ENCODE measurements at regions not wholly inside any gene's neighbourhood (a gene's known extent, or its start where the extent isn't known, plus 50 kb on each side); places are given as distances from the start of the nearest gene placed in this dataset.

DNA sequence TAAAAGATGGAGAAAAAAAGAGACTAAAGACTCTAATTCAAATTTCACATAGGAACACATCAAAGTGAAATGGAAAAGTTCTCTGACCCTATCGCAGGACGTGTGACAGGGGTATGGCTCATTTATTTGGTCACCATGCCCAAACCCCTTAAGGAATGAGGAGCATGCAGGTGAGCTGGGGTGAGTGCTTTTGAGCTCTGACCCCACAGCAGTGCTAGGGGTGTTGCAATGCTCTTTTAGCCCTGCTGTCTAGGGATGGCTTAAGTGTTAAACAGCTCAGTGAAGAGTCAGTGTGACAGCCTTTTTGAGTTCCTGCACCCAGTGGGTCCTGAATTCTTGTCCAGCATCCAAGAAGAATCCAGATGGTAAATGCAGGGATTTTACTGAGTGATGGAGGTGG lies 143.0 kb upstream of the ANKRD55 start:
- Histone ChIP-seq H3K79me2 (ENCODE audit: control insufficient read depth, insufficient read depth, low read length) (no peaks in the 10 kb centered on the region), H2AFZ (ENCODE audit: low read depth, low read length) (no peak overlapping the region), H3K27ac (ENCODE audit: extremely low read depth, low read depth, low read length) (no peak overlapping the region), H3K4me1 (replicated peaks in 1 of 2; ENCODE audit: control insufficient read depth in 2 of 2, insufficient read depth in 2 of 2, low read length in 2 of 2) (no peaks in the 10 kb centered on the region), H3K27me3 (ENCODE audit: control insufficient read depth in 2 of 2, insufficient read depth in 2 of 2, low read length in 2 of 2) (no peaks in the 10 kb centered on the region), H3K4me3 (no peak overlapping the region), H3K9me1 (ENCODE audit: control insufficient read depth, insufficient read depth, low read length) (no peaks in the 10 kb centered on the region), H3K9ac (ENCODE audit: insufficient read depth in 1 of 2, low read depth in 2 of 2, low read length in 2 of 2) (no peak overlapping the region), H3K4me2 (ENCODE audit: insufficient read depth, low read length) (no peak overlapping the region), H3K36me3 (ENCODE audit: control insufficient read depth, insufficient read depth, low read length) (no peaks in the 10 kb centered on the region), H4K20me1 (replicated peaks; ENCODE audit: control insufficient read depth, insufficient read depth, low read length) (no peaks in the 10 kb centered on the region), H3K9me3 (replicated peaks; ENCODE audit: control insufficient read depth, insufficient read depth, low read depth, low read length) (no peaks in the 10 kb centered on the region)
- no TSS peak for BruUV-seq (replicated peaks)
- intact Hi-C loops (cut with micrococcal nuclease): no loop called here
- ChIA-PET CTCF (ENCODE audit: low intra/inter-chr PET ratio) (no interaction called here), POLR2A (no interaction called here)
- in situ Hi-C loops (cut with MboI): no loop called here
- ATAC-seq (no peak), FAIRE-seq (no peak), DNase-seq (ENCODE audit: extremely low read depth in 1 of 4, low spot score in 3 of 4) (no peak)
- TF ChIP-seq ZNF146 (CRISPR knock-in tag; IDR thresholded peaks at IDR 0.05; ENCODE audit: unreplicated experiment) (no peak), KAT2B (IDR thresholded peaks at IDR 0.05; ENCODE audit: low read depth, low read length) (no peak), RCOR1 (IDR thresholded peaks at IDR 0.05; ENCODE audit: borderline replicate concordance in 1 of 2, low read depth in 2 of 2, low read length in 2 of 2) (no peak), CEBPG (CRISPR knock-in tag; IDR thresholded peaks at IDR 0.05) (no peak), CEBPG (tag; conservative IDR thresholded peaks at IDR 0.05 in 1 of 2, IDR thresholded peaks at IDR 0.05 in 1 of 2) (no peak), SMARCC2 (IDR thresholded peaks at IDR 0.05; ENCODE audit: low read depth) (no peak), ZNF124 (CRISPR knock-in tag; IDR thresholded peaks at IDR 0.05) (no peak), CBFA2T3 (IDR thresholded peaks at IDR 0.05) (no peak), ZNF584 (CRISPR knock-in tag; IDR thresholded peaks at IDR 0.05; ENCODE audit: low read depth) (no peak), ZNF561 (CRISPR knock-in tag; conservative IDR thresholded peaks at IDR 0.05) (no peak)
- TF ChIP-seq, protein P1, sequence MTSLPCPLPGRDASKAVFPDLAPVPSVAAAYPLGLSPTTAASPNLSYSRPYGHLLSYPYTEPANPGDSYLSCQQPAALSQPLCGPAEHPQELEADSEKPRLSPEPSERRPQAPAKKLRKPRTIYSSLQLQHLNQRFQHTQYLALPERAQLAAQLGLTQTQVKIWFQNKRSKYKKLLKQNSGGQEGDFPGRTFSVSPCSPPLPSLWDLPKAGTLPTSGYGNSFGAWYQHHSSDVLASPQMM (CRISPR knock-in tag; IDR thresholded peaks at IDR 0.05): no peak
- TF ChIP-seq, protein P2, sequence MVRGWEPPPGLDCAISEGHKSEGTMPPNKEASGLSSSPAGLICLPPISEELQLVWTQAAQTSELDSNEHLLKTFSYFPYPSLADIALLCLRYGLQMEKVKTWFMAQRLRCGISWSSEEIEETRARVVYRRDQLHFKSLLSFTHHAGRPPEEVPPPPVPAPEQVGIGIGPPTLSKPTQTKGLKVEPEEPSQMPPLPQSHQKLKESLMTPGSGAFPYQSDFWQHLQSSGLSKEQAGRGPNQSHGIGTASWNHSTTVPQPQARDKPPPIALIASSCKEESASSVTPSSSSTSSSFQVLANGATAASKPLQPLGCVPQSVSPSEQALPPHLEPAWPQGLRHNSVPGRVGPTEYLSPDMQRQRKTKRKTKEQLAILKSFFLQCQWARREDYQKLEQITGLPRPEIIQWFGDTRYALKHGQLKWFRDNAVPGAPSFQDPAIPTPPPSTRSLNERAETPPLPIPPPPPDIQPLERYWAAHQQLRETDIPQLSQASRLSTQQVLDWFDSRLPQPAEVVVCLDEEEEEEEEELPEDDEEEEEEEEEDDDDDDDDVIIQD (CRISPR knock-in tag; IDR thresholded peaks at IDR 0.05): no peak
- TF ChIP-seq, protein P3, sequence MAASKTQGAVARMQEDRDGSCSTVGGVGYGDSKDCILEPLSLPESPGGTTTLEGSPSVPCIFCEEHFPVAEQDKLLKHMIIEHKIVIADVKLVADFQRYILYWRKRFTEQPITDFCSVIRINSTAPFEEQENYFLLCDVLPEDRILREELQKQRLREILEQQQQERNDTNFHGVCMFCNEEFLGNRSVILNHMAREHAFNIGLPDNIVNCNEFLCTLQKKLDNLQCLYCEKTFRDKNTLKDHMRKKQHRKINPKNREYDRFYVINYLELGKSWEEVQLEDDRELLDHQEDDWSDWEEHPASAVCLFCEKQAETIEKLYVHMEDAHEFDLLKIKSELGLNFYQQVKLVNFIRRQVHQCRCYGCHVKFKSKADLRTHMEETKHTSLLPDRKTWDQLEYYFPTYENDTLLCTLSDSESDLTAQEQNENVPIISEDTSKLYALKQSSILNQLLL (CRISPR knock-in tag; IDR thresholded peaks at IDR 0.05; ENCODE audit: borderline replicate concordance): no peak
- TF ChIP-seq, protein P4, sequence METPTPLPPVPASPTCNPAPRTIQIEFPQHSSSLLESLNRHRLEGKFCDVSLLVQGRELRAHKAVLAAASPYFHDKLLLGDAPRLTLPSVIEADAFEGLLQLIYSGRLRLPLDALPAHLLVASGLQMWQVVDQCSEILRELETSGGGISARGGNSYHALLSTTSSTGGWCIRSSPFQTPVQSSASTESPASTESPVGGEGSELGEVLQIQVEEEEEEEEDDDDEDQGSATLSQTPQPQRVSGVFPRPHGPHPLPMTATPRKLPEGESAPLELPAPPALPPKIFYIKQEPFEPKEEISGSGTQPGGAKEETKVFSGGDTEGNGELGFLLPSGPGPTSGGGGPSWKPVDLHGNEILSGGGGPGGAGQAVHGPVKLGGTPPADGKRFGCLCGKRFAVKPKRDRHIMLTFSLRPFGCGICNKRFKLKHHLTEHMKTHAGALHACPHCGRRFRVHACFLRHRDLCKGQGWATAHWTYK (CRISPR knock-in tag; IDR thresholded peaks at IDR 0.05): no peak
- WGBS (ENCODE audit: insufficient coverage, low coverage, missing lambda C conversion rate): 3% methylated on average over 2 of the region's 2 CpGs

Measured in K562 (cell line).